ENCODE measurements at regions not wholly inside any gene's neighbourhood (a gene's known extent, or its start where the extent isn't known, plus 50 kb on each side); places are given as distances from the start of the nearest gene placed in this dataset.
"Not testable (repeated sequence)": the region's sequence is repeated elsewhere in the genome, so short reads cannot be mapped to it uniquely, and the experiment has no call there.

DNA sequence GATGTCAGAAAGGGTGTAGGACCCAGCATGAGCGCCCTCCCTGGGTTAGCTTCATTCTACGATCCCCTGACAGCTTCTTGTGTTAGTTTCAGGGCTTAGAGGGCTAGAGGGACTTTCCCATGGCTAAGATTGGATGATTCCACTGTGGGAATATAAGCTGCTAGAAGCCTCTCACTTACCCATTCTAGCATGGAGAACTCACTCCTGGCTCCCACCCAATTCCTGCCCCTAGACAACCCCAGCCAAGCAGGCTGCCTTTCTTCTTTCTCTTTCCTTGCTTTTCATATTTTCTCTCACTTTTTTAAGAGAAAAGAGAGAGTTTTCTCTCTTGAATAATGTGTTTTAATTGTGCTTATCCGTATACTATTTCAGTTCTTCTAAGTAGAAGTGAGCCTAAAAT lies 335.1 kb upstream of the CNTN6 start:
- intact Hi-C loops (cut with DNase I) = no loop called here
- Histone ChIP-seq H3K4me1 (replicated peaks) (no peaks in the 10 kb centered on the region), H3K27ac (no peak overlapping the region), H3K36me3 (no peaks in the 10 kb centered on the region), H3K4me3 (no peak overlapping the region), H3K9me3 (no peaks in the 10 kb centered on the region), H3K27me3 (replicated peaks; ENCODE audit: insufficient read depth) (no peaks in the 10 kb centered on the region)
- no peak for DNase-seq (ENCODE audit: low spot score)
- WGBS = 84% methylated on average over 3 of the region's 3 CpGs
- TF ChIP-seq, protein P1, sequence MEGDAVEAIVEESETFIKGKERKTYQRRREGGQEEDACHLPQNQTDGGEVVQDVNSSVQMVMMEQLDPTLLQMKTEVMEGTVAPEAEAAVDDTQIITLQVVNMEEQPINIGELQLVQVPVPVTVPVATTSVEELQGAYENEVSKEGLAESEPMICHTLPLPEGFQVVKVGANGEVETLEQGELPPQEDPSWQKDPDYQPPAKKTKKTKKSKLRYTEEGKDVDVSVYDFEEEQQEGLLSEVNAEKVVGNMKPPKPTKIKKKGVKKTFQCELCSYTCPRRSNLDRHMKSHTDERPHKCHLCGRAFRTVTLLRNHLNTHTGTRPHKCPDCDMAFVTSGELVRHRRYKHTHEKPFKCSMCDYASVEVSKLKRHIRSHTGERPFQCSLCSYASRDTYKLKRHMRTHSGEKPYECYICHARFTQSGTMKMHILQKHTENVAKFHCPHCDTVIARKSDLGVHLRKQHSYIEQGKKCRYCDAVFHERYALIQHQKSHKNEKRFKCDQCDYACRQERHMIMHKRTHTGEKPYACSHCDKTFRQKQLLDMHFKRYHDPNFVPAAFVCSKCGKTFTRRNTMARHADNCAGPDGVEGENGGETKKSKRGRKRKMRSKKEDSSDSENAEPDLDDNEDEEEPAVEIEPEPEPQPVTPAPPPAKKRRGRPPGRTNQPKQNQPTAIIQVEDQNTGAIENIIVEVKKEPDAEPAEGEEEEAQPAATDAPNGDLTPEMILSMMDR (IDR thresholded peaks at IDR 0.05) = no peak
- TF ChIP-seq POLR2AphosphoS5 (IDR thresholded peaks at IDR 0.05) (no peak), POLR2A (IDR thresholded peaks at IDR 0.05) (no peak)

DNA sequence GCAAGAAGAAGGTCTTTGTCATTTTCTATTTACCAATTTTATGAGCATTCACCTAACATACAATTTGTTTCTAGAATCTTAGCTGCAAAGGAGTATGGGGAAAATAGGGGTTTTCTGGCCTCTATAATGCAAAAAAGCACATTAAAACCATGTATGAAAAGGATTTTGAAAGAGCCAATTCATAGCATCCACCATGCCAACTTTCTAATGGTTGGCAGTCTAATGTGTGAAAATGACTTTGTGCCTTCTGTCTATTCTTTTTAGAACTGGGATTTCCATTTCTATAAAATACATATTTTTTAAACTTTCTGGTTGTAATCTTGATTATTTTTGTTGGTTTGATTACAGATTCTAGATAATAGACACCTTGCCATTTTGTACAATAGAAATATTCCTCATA lies 333.7 kb upstream of the CNTN6 start:
- Histone ChIP-seq H3K27ac (no peak overlapping the region), H3K4me1 (replicated peaks) (no peaks in the 10 kb centered on the region), H3K36me3 (no peaks in the 10 kb centered on the region), H3K4me3 (no peak overlapping the region), H3K27me3 (replicated peaks; ENCODE audit: insufficient read depth) (no peaks in the 10 kb centered on the region), H3K9me3 (no peaks in the 10 kb centered on the region)
- intact Hi-C loops (cut with DNase I) = no loop called here
- DNase-seq (ENCODE audit: low spot score) = no peak
- TF ChIP-seq, protein P1 (IDR thresholded peaks at IDR 0.05) = no peak
- TF ChIP-seq POLR2A (IDR thresholded peaks at IDR 0.05) = no peak
- no peak for TF ChIP-seq POLR2AphosphoS5 (IDR thresholded peaks at IDR 0.05)

DNA sequence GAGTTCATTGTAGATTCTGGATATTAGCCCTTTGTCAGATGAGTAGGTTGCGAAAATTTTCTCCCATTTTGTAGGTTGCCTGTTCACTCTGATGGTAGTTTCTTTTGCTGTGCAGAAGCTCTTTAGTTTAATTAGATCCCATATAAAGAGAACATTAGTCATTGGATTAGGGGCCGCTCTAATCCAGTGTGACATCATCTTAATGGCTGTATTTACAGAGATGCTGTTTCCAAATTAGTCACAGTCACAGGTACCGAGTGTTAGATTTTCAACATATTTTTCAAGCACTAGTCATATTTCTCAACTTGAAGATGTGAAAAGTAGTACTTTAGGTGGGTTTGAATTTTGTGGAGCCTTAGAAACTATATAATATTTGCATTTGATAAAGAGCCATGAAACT lies 319.4 kb upstream of the CNTN6 start:
- 91% methylated on average over 3 of the region's 3 CpGs for WGBS
- H3K27me3 ChIP-seq (replicated peaks; ENCODE audit: insufficient read depth); intact Hi-C loops (cut with DNase I); H3K4me1 ChIP-seq (replicated peaks); H3K27ac ChIP-seq; H3K36me3 ChIP-seq; DNase-seq (ENCODE audit: low spot score); H3K9me3 ChIP-seq; H3K4me3 ChIP-seq: not testable (repeated sequence)

DNA sequence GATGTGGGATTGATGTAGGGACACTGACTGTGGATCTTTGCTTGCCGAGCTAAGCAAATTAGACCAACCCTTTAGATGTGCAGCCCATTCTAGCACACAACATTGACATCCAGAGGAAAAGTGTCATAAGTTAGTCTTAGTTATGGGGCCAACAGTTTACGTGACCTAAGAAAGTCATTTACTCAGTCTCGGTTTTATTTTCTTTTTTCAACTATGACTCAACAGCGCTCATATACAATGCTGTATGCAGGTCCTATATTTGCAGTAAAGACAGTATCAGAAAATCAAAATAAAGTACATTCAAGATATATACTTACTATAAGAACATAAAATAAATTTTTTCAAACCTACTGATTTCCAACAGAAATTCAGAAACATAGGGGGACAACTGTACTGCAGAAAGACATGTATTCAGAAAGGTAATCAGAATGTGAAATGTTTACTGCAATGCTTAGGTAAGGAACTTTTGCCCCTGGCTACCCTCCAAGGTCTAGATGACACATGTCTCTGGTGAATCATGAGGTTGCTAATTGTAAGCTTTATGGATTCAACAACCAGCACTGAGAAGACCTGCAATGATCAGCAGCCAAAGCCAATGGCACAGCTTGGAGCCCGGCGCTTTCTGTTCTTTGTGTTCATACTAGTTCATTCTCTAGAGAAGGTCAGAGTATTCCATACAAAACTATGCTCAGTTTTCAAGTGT lies 317.5 kb upstream of the CNTN6 start:
- no peak for TF ChIP-seq POLR2AphosphoS5 (IDR thresholded peaks at IDR 0.05)
- TF ChIP-seq POLR2A (IDR thresholded peaks at IDR 0.05) = no peak
- TF ChIP-seq, protein P1 (IDR thresholded peaks at IDR 0.05) = no peak
- Histone ChIP-seq H3K9me3 (no peaks in the 10 kb centered on the region), H3K4me3 (no peak overlapping the region), H3K27ac (no peak overlapping the region), H3K36me3 (no peaks in the 10 kb centered on the region), H3K4me1 (replicated peaks) (no peaks in the 10 kb centered on the region), H3K27me3 (replicated peaks; ENCODE audit: insufficient read depth) (no peaks in the 10 kb centered on the region)
- WGBS = 92% methylated on average over 6 of the region's 6 CpGs
- intact Hi-C loops (cut with DNase I) = no loop called here
- DNase-seq (ENCODE audit: low spot score) = no peak

DNA sequence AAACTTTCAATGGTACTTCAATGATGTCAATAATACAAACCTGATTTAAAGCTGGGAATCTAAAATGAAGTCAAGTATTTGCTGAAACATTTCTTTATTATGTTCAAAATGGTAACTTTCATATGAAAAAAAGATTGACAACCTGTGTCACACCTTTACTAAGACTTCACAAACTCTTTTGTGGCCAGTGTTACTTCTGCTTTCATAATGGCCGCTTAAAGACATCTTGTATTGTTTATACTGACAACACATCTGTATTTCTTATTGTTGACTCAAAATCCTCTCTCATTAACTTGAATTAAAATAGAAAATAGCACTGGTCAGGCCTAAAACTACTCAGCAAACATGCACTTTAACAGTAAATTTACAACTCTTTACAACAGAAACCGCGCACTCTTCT lies 312.3 kb upstream of the CNTN6 start:
- no peak for TF ChIP-seq POLR2AphosphoS5 (IDR thresholded peaks at IDR 0.05)
- TF ChIP-seq, protein P1 (IDR thresholded peaks at IDR 0.05) = no peak
- TF ChIP-seq POLR2A (IDR thresholded peaks at IDR 0.05) = no peak
- WGBS = 35% methylated on average over 3 of the region's 3 CpGs
- no peak overlapping the region for H3K4me3 ChIP-seq
- H3K27me3 ChIP-seq (replicated peaks; ENCODE audit: insufficient read depth) = no peaks in the 10 kb centered on the region
- intact Hi-C loops (cut with DNase I) = no loop called here
- no peaks in the 10 kb centered on the region for H3K4me1 ChIP-seq (replicated peaks)
- H3K36me3 ChIP-seq = no peaks in the 10 kb centered on the region
- H3K9me3 ChIP-seq = no peaks in the 10 kb centered on the region
- no peak for DNase-seq (ENCODE audit: low spot score)
- no peak overlapping the region for H3K27ac ChIP-seq
